ENCODE measurements at regions not wholly inside any gene's neighbourhood (a gene's known extent, or its start where the extent isn't known, plus 50 kb on each side); places are given as distances from the start of the nearest gene placed in this dataset.

GRCh38 chr7:145331076-145331475 is 495.2 kb upstream of the TPK1 start:
- Histone ChIP-seq H3K4me2 (ENCODE audit: low read depth, low read length) (no peak overlapping the region), H3K27me3 (ENCODE audit: control insufficient read depth, insufficient read depth, low read length) (no peaks in the 10 kb centered on the region), H4K20me1 (ENCODE audit: insufficient read depth, low read length) (no peaks in the 10 kb centered on the region), H2BK120ac (ENCODE audit: low read depth, low read length) (no peak overlapping the region), H4K8ac (ENCODE audit: low read depth in 2 of 2, low read length in 2 of 2) (no peak overlapping the region), H2BK20ac (ENCODE audit: low read depth, low read length) (no peak overlapping the region), H2AK5ac (ENCODE audit: low read depth, low read length) (no peak overlapping the region), H2AFZ (replicated peaks; ENCODE audit: low read length, poor library complexity) (no peak overlapping the region), H3K27ac (ENCODE audit: insufficient read depth, low read length) (no peak overlapping the region), H3K36me3 (ENCODE audit: control insufficient read depth, insufficient read depth, low read length) (no peaks in the 10 kb centered on the region), H2BK5ac (ENCODE audit: low read depth, low read length, poor library complexity, severe bottlenecking) (no peak overlapping the region), H3K9ac (ENCODE audit: low read depth, low read length) (no peak overlapping the region), H3K79me1 (ENCODE audit: low read depth in 1 of 2, low read length in 2 of 2) (no peaks in the 10 kb centered on the region), H3K9me1 (ENCODE audit: insufficient read depth, low read length) (no peaks in the 10 kb centered on the region), H3K14ac (replicated peaks; ENCODE audit: low read depth, low read length) (no peak overlapping the region), H4K91ac (ENCODE audit: insufficient read depth, low read depth, low read length) (no peak overlapping the region), H3K9me3 (ENCODE audit: control insufficient read depth, insufficient read depth, low read length) (peaks cover 8% of the 10 kb centered on the region; the same call in 1 of the 2 replicates), H4K5ac (ENCODE audit: low read depth, low read length) (no peak overlapping the region), H3K4me3 (ENCODE audit: insufficient read depth, low read depth, low read length) (no peak overlapping the region), H3K56ac (ENCODE audit: extremely low read depth, insufficient read depth, low read length) (no peak overlapping the region), H2BK15ac (ENCODE audit: low read depth, low read length) (no peak overlapping the region), H2AK9ac (replicated peaks; ENCODE audit: low read depth, low read length, poor library complexity) (no peak overlapping the region), H3K18ac (ENCODE audit: low read depth, low read length) (no peak overlapping the region), H3K4me1 (ENCODE audit: control insufficient read depth, insufficient read depth, low read length) (no peaks in the 10 kb centered on the region), H3K4ac (ENCODE audit: low read depth, low read length) (no peak overlapping the region), H3K23ac (ENCODE audit: low read depth, low read length) (no peak overlapping the region)
- ChIA-PET POLR2A (ENCODE audit: unreplicated experiment) (no interaction called here), CTCF (no interaction called here)
- intact Hi-C loops (cut with micrococcal nuclease) = no loop called here
- in situ Hi-C loops (cut with MboI; ENCODE audit: low sequenced_read_pairs) = no loop called here
- dilution Hi-C loops (cut with HindIII; ENCODE audit: low sequenced_read_pairs, unreplicated experiment) = no loop called here
- ATAC-seq (ENCODE audit: low read depth) = no peak
- WGBS, 2 experiments (ENCODE audit: extremely low coverage in 2 of 2, insufficient read length in 1 of 2) = no CpG with 5 or more reads among the region's 2 CpGs
- TF ChIP-seq SMC3 (IDR thresholded peaks at IDR 0.05; ENCODE audit: low read depth, low read length) = no peak
- TF ChIP-seq USF2 (IDR thresholded peaks at IDR 0.05; ENCODE audit: low read depth, low read length) = no peak
- TF ChIP-seq MAFK (IDR thresholded peaks at IDR 0.05; ENCODE audit: low read depth, low read length) = no peak
- no peak for TF ChIP-seq FOS (IDR thresholded peaks at IDR 0.05; ENCODE audit: low read depth, low read length)
- no peak for TF ChIP-seq BHLHE40 (IDR thresholded peaks at IDR 0.05; ENCODE audit: low read depth, low read length)
- no peak for TF ChIP-seq RFX5 (IDR thresholded peaks at IDR 0.05; ENCODE audit: low read depth, low read length)
- TF ChIP-seq RCOR1 (IDR thresholded peaks at IDR 0.05; ENCODE audit: insufficient replicate concordance, low read length) = no peak
- no peak for TF ChIP-seq MXI1 (IDR thresholded peaks at IDR 0.05; ENCODE audit: borderline replicate concordance, low read depth, low read length)
- no peak for TF ChIP-seq CTCF (conservative IDR thresholded peaks at IDR 0.05; ENCODE audit: low read depth, low read length)
- no peak for TF ChIP-seq RAD21 (IDR thresholded peaks at IDR 0.05; ENCODE audit: low read length)
- TF ChIP-seq CHD1 (IDR thresholded peaks at IDR 0.05; ENCODE audit: low read depth, low read length) = no peak
- no peak for TF ChIP-seq NFE2L2 (IDR thresholded peaks at IDR 0.05; ENCODE audit: low read depth, low read length)
- no peak for TF ChIP-seq MAZ (IDR thresholded peaks at IDR 0.05; ENCODE audit: borderline replicate concordance, low read depth, low read length)
- TF ChIP-seq ELK1 (IDR thresholded peaks at IDR 0.05; ENCODE audit: borderline replicate concordance, low read depth, low read length) = no peak
- TF ChIP-seq POLR2A (IDR thresholded peaks at IDR 0.05; ENCODE audit: low read depth, low read length) = no peak
- no peak for TF ChIP-seq CEBPB (IDR thresholded peaks at IDR 0.05; ENCODE audit: low read depth, low read length)
- no peak for DNase-seq
- BruUV-seq (replicated peaks) = no TSS peak

Measured in IMR-90 (cell line).